A549 (cell line): ENCODE measurements at regions not wholly inside any gene's neighbourhood (a gene's known extent, or its start where the extent isn't known, plus 50 kb on each side); places are given as distances from the start of the nearest gene placed in this dataset.
A peak's percentile ranks its signal among the peaks of the same experiment; 100 is the strongest.

Experiments used
- ATAC-seq, 2 experiments: fragments of 200-7000 bp in 1 of 2; fragments of >200 bp in 1 of 2; cut with Nextera tagmentation in 1 of 2; cut with Tn5 transposase in 1 of 2; 3 replicates each; pipeline versions ENCODE4 v1.8.0 to v1.9.1; 2018 to 2020; ENCODE audit warnings: mild to moderate bottlenecking in 1 of 2, moderate library complexity in 1 of 2
- CTCF ChIA-PET: fragments of 300-600 bp; sonication (Branson Sonifier 250); formaldehyde crosslinking; extraction: SDS; loops from one replicate; lab custom pipeline; 2021; ENCODE audit warnings: antibody characterized with exemption, inconsistent platforms; lab: Yijun Ruan, JAX
- POLR2A ChIA-PET: fragments of 350-600 bp; formaldehyde crosslinking; extraction: SDS; loops from one replicate; lab custom pipeline; 2021; ENCODE audit warnings: antibody characterized with exemption, inconsistent platforms; lab: Yijun Ruan, JAX
- DNase-seq, 2 experiments: peaks; one replicate each; pipeline versions ENCODE4 v3.0.0 to v3.0.0-alpha.2; 2011 to 2016; ENCODE audit warnings: low read depth in 1 of 2, low spot score in 1 of 2
- FAIRE-seq: peaks from 2 replicates; lab custom pipeline; 2011; peaks lifted over from hg19 to GRCh38; lab: Jason Lieb, UNC
- H3K27ac ChIP-seq, 2 experiments: fragments of >200 bp; sonication (Bioruptor Twin); formaldehyde crosslinking; 3 replicates each; pipeline ENCODE4 v1.5.1; 2016 to 2017
- H3K4me1 ChIP-seq: fragments of >200 bp; sonication (Bioruptor Twin); formaldehyde crosslinking; 3 replicates; pipeline ENCODE4 v1.6.1; 2016
- H3K4me2 ChIP-seq: fragments of >200 bp; sonication (Bioruptor Twin); formaldehyde crosslinking; 3 replicates; pipeline ENCODE4 v1.6.1; 2016
- H3K4me3 ChIP-seq: fragments of >200 bp; sonication (Bioruptor Twin); formaldehyde crosslinking; 3 replicates; pipeline ENCODE4 v1.5.1; 2016
- H3K9me3 ChIP-seq: fragments of >200 bp; sonication (Bioruptor Twin); formaldehyde crosslinking; 3 replicates; pipeline ENCODE4 v1.6.1; 2016
- BCL3 ChIP-seq: fragments of >200 bp; sonication (Bioruptor Twin); formaldehyde crosslinking; IDR thresholded peaks from 3 replicates; pipeline ENCODE4 v1.6.1; 2016
- CBX8 ChIP-seq: fragments of 200-600 bp; sonication (generic); IDR thresholded peaks from 2 replicates; pipeline ENCODE4 v1.6.1; 2016
- CEBPB ChIP-seq, 2 experiments: fragments of >200 bp in 1 of 2; sonication (Bioruptor Twin) in 1 of 2; formaldehyde crosslinking in 1 of 2; IDR thresholded peaks; 2 replicates each; pipeline ENCODE4 v1.6.1; 2012 to 2016
- E2F6 ChIP-seq: IDR thresholded peaks from 2 replicates; pipeline ENCODE4 v1.6.1; 2012; ENCODE audit warnings: low read depth, borderline replicate concordance
- EP300 ChIP-seq, 2 experiments: fragments of >200 bp; sonication (Bioruptor Twin); formaldehyde crosslinking; IDR thresholded peaks; 2 replicates in 1 of 2; 3 replicates in 1 of 2; pipeline ENCODE4 v1.6.1; 2016 to 2017
- FOXS1 ChIP-seq: fragments of 250-450 bp; sonication (Bioruptor Pico); IDR thresholded peaks from 2 replicates; pipeline ENCODE4 v1.5.0; 2020; ENCODE audit warnings: mild to moderate bottlenecking, moderate library complexity
- HDAC2 ChIP-seq: fragments of 200-600 bp; sonication (generic); IDR thresholded peaks from 2 replicates; pipeline ENCODE4 v1.6.1; 2016
- HES2 ChIP-seq: fragments of >200 bp; sonication (Bioruptor Twin); formaldehyde crosslinking; IDR thresholded peaks from 2 replicates; pipeline ENCODE4 v1.6.1; 2016
- HOXA7 ChIP-seq: fragments of 250-450 bp; sonication (Bioruptor Pico); IDR thresholded peaks from 2 replicates; pipeline ENCODE4 v1.5.0; 2020; ENCODE audit warnings: mild to moderate bottlenecking, moderate library complexity
- HOXB5 ChIP-seq: fragments of 250-450 bp; sonication (Bioruptor Pico); IDR thresholded peaks from 2 replicates; pipeline ENCODE4 v1.5.0; 2020; ENCODE audit warnings: mild to moderate bottlenecking, moderate library complexity
- JUN ChIP-seq, 2 experiments: fragments of >200 bp; sonication (Bioruptor Twin); formaldehyde crosslinking; IDR thresholded peaks; 2 replicates in 1 of 2; 3 replicates in 1 of 2; pipeline ENCODE4 v1.6.1; 2016 to 2017
- KDM1A ChIP-seq: fragments of 200-600 bp; sonication (generic); IDR thresholded peaks from 2 replicates; pipeline ENCODE4 v1.6.1; 2016; ENCODE audit warnings: low read depth, mild to moderate bottlenecking
- KDM5A ChIP-seq: fragments of 200-600 bp; sonication (generic); IDR thresholded peaks from 2 replicates; pipeline ENCODE4 v1.6.1; 2016; ENCODE audit warnings: antibody characterized with exemption, mild to moderate bottlenecking
- MAFK ChIP-seq: fragments of 450-650 bp; IDR thresholded peaks from 2 replicates; pipeline ENCODE4 v1.6.1; 2014; ENCODE audit not compliant: partially characterized antibody
- NFE2L2 ChIP-seq: fragments of 150-350 bp; conservative IDR thresholded peaks from 2 replicates; pipeline ENCODE4 v1.6.1; 2014; ENCODE audit warnings: low read length
- NPAS2 ChIP-seq: fragments of 250-450 bp; sonication (Bioruptor Pico); IDR thresholded peaks from 2 replicates; pipeline ENCODE4 v1.8.0; 2022; ENCODE audit warnings: mild to moderate bottlenecking, moderate library complexity, borderline replicate concordance
- PBX3 ChIP-seq: IDR thresholded peaks from 2 replicates; pipeline ENCODE4 v1.6.1; 2012
- PHF8 ChIP-seq: fragments of 200-600 bp; sonication (generic); IDR thresholded peaks from 2 replicates; pipeline ENCODE4 v1.6.1; 2016; ENCODE audit warnings: low read depth, mild to moderate bottlenecking, antibody characterized with exemption, moderate library complexity, borderline replicate concordance
- POLR2A ChIP-seq: IDR thresholded peaks from 2 replicates; pipeline ENCODE4 v1.6.1; 2012; ENCODE audit warnings: mild to moderate bottlenecking, low read length
- RAD21 ChIP-seq, 2 experiments: fragments of >200 bp in 1 of 2; sonication (Bioruptor Twin) in 1 of 2; formaldehyde crosslinking in 1 of 2; IDR thresholded peaks in 1 of 2; conservative IDR thresholded peaks in 1 of 2; 2 replicates in 1 of 2; 3 replicates in 1 of 2; pipeline ENCODE4 v1.6.1; 2012 to 2018; ENCODE audit warnings: inconsistent platforms in 1 of 2
- RARB ChIP-seq: fragments of 250-450 bp; sonication (Bioruptor Pico); IDR thresholded peaks from 2 replicates; pipeline ENCODE4 v1.8.0; 2021; ENCODE audit warnings: mild to moderate bottlenecking, moderate library complexity
- RCOR1 ChIP-seq: fragments of 150-350 bp; IDR thresholded peaks from 2 replicates; pipeline ENCODE4 v1.6.1; 2014; ENCODE audit warnings: antibody characterized with exemption, low read length, low read depth
- TFCP2L1 ChIP-seq: fragments of 250-450 bp; sonication (Bioruptor Pico); IDR thresholded peaks from 2 replicates; pipeline ENCODE4 v1.5.0; 2021; ENCODE audit warnings: mild to moderate bottlenecking
- TP53 ChIP-seq: fragments of 250-450 bp; sonication (Bioruptor Pico); IDR thresholded peaks from 2 replicates; pipeline ENCODE4 v1.5.0; 2021; ENCODE audit warnings: mild to moderate bottlenecking, moderate library complexity
- USF2 ChIP-seq: fragments of 450-650 bp; IDR thresholded peaks from 2 replicates; pipeline ENCODE4 v1.6.1; 2014; ENCODE audit warnings: antibody characterized with exemption
- ZFP36 ChIP-seq: fragments of 450-650 bp; IDR thresholded peaks from 2 replicates; pipeline ENCODE4 v1.6.1; 2014; ENCODE audit warnings: borderline replicate concordance; ENCODE audit not compliant: partially characterized antibody
- ZNF302 ChIP-seq: fragments of 250-450 bp; sonication (Bioruptor Pico); IDR thresholded peaks from 2 replicates; pipeline ENCODE4 v1.9.0; 2021; ENCODE audit warnings: inconsistent platforms, mild to moderate bottlenecking, moderate library complexity
- WGBS: methylation state at CpG from one replicate; pipeline ENCODE4 v1.1.6; 2017; ENCODE audit errors: missing lambda C conversion rate; 5-methylcytosine and 5-hydroxymethylcytosine counted together
- TF ChIP-seq, protein P1 (sequence below): fragments of 250-450 bp; sonication (Bioruptor Pico); IDR thresholded peaks from 2 replicates; pipeline ENCODE4 v1.5.0; 2021; ENCODE audit warnings: mild to moderate bottlenecking, moderate library complexity, borderline replicate concordance
- TF ChIP-seq, protein P2 (sequence below): fragments of 250-450 bp; sonication (Bioruptor Pico); IDR thresholded peaks from 2 replicates; pipeline ENCODE4 v1.5.0; 2020; ENCODE audit warnings: low read depth, mild to moderate bottlenecking, moderate library complexity

DNA sequence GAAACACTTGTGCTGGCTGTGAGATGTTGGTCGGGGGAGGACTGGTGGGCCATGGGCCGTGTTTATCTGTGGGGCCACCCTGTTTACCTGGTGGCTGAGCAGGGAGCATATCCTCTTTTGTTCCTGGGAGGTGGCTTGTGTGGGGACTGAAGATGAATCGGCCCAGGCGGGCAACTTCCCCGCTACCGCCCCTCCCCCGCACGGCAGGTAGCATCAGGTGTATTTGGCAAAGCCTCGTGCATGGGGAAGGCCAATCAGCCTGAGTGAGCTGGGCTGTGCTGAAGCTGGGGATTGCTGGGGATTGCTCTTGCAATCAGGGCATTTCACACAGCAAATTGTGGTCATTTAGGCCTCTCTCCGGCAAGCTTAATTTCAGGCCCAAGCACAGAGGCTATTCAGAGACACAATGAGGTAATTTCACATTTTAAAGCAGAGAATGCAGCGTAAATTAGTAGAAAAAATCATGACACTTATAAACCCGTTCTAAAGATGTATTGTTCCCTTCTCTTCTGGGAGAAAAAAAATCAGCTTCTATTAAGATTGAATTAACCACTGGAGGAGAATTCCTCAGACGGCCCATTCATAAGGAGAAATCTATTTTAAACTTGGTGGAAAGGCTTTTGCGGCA lies 197.7 kb upstream of the POU3F1 start:
- H3K4me1 ChIP-seq: peaks cover 11% of the 10 kb centered on the region; the same call in 1 of the 3 replicates
- CTCF ChIA-PET: no interaction called here
- no peaks in the 10 kb centered on the region for H3K9me3 ChIP-seq
- no peak overlapping the region for H3K4me3 ChIP-seq
- H3K27ac ChIP-seq: no peak overlapping the region
- no peak overlapping the region for H3K4me2 ChIP-seq
- TF ChIP-seq NFE2L2: no peak
- TF ChIP-seq ZNF302 (CRISPR knock-in tag): no peak
- TF ChIP-seq HOXB5 (CRISPR knock-in tag): no peak
- TF ChIP-seq HES2: no peak
- no peak for TF ChIP-seq HDAC2
- TF ChIP-seq TFCP2L1 (CRISPR knock-in tag): no peak
- no peak for TF ChIP-seq ZFP36
- no peak for TF ChIP-seq RAD21 (conservative IDR thresholded peaks at IDR 0.05 in 1 of 2, IDR thresholded peaks at IDR 0.05 in 1 of 2)
- TF ChIP-seq MAFK: no peak
- TF ChIP-seq, protein P1, sequence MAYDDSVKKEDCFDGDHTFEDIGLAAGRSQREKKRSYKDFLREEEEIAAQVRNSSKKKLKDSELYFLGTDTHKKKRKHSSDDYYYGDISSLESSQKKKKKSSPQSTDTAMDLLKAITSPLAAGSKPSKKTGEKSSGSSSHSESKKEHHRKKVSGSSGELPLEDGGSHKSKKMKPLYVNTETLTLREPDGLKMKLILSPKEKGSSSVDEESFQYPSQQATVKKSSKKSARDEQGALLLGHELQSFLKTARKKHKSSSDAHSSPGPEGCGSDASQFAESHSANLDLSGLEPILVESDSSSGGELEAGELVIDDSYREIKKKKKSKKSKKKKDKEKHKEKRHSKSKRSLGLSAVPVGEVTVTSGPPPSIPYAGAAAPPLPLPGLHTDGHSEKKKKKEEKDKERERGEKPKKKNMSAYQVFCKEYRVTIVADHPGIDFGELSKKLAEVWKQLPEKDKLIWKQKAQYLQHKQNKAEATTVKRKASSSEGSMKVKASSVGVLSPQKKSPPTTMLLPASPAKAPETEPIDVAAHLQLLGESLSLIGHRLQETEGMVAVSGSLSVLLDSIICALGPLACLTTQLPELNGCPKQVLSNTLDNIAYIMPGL (CRISPR knock-in tag): no peak
- TF ChIP-seq, protein P2, sequence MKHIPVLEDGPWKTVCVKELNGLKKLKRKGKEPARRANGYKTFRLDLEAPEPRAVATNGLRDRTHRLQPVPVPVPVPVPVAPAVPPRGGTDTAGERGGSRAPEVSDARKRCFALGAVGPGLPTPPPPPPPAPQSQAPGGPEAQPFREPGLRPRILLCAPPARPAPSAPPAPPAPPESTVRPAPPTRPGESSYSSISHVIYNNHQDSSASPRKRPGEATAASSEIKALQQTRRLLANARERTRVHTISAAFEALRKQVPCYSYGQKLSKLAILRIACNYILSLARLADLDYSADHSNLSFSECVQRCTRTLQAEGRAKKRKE (CRISPR knock-in tag): no peak
- TF ChIP-seq RCOR1: no peak
- TF ChIP-seq FOXS1: no peak
- no peak for TF ChIP-seq RARB (CRISPR knock-in tag)
- no peak for TF ChIP-seq KDM5A
- no peak for TF ChIP-seq PBX3
- TF ChIP-seq, all 56 proteins: peak for 0
- DNase-seq: no peak
- FAIRE-seq: no peak
- ATAC-seq: no peak
- 77% methylated on average over 7 of the region's 14 CpGs for WGBS
- POLR2A ChIA-PET: no interaction called here

DNA sequence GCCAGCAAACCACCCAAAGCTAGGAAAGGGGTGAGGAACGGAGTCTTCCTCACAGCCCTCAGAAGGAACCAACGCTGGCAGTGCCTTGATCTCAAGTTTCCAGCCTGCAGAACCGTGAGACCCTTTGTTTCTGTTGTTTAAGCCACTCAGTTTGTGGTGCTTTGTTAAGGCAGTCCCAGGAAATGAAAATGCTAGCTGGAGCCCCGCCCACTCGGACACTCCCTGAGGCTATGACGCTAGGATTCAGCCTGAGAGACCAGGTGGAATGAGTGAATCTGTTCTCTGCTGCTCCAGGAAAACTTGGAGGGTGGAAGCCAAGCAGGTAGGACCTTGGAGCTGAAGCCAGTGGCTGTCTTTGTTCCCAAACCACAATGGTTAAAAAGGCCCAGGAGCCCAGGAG lies 196.5 kb upstream of the POU3F1 start:
- ATAC-seq (no peak), FAIRE-seq (no peak), DNase-seq (peak in 1 of 2 experiments; percentile 4)
- CTCF ChIA-PET: no interaction called here
- TF ChIP-seq USF2 (no peak), TP53 (CRISPR knock-in tag) (no peak), HOXB5 (CRISPR knock-in tag) (no peak), PBX3 (no peak), POLR2A (no peak), HDAC2 (no peak), BCL3 (no peak), NPAS2 (CRISPR knock-in tag) (no peak), E2F6 (no peak), EP300 (IDR thresholded peaks at IDR 0.05) (no peak), CEBPB (IDR thresholded peaks at IDR 0.05) (no peak), PHF8 (no peak), HOXA7 (CRISPR knock-in tag) (no peak), CBX8 (no peak), JUN (IDR thresholded peaks at IDR 0.05) (no peak), KDM1A (no peak)
- H3K27ac ChIP-seq: no peak overlapping the region
- 51% methylated on average over 3 of the region's 6 CpGs for WGBS
- no peak overlapping the region for H3K4me3 ChIP-seq
- POLR2A ChIA-PET: no interaction called here
- H3K4me2 ChIP-seq: no peak overlapping the region
- peaks cover 11% of the 10 kb centered on the region; the same call in 1 of the 3 replicates for H3K4me1 ChIP-seq
- no peaks in the 10 kb centered on the region for H3K9me3 ChIP-seq
